Naive B cell (primary cell): ENCODE measurements at regions not wholly inside any gene's neighbourhood (a gene's known extent, or its start where the extent isn't known, plus 50 kb on each side); places are given as distances from the start of the nearest gene placed in this dataset.

ENCODE experiments used
- ATAC-seq, 2 donors: fragments of 150-1000 bp; cut with Tn5 transposase; 2 replicates each; pipeline ENCODE4 v1.10.0; 2021; ENCODE audit warnings: low read depth in 2 of 2, mild to moderate bottlenecking in 2 of 2, moderate library complexity in 2 of 2
- DNase-seq: peaks from one replicate; pipeline ENCODE4 v3.0.0; 2022
- H3K27ac Mint-ChIP-seq, 6 donors: one replicate each; pipeline ENCODE4 v1.8.0; 2020 to 2022; ENCODE audit warnings: mild to moderate bottlenecking in 6 of 6, mixed read lengths in 6 of 6, moderate library complexity in 5 of 6, inconsistent platforms in 2 of 6
- H3K27me3 Mint-ChIP-seq, 3 donors: one replicate each; pipeline ENCODE4 v1.8.0; 2021 to 2022; ENCODE audit warnings: mixed read lengths in 3 of 3, mild to moderate bottlenecking in 1 of 3
- H3K36me3 Mint-ChIP-seq, 2 donors: one replicate each; pipeline ENCODE4 v1.8.0; 2020 to 2022; ENCODE audit warnings: mixed read lengths in 2 of 2, inconsistent platforms in 1 of 2, mild to moderate bottlenecking in 1 of 2
- H3K4me1 Mint-ChIP-seq, 3 donors: one replicate each; pipeline ENCODE4 v1.8.0; 2020 to 2022; ENCODE audit warnings: mixed read lengths in 3 of 3, inconsistent platforms in 1 of 3, mild to moderate bottlenecking in 1 of 3, moderate library complexity in 1 of 3
- H3K4me3 Mint-ChIP-seq, 8 donors: one replicate each; pipeline ENCODE4 v1.8.0; 2020 to 2022; ENCODE audit warnings: mild to moderate bottlenecking in 8 of 8, mixed read lengths in 8 of 8, moderate library complexity in 8 of 8, inconsistent platforms in 2 of 8
- H3K9me3 Mint-ChIP-seq, 7 donors: one replicate each; pipeline ENCODE4 v1.8.0; 2020 to 2022; ENCODE audit warnings: mixed read lengths in 7 of 7, mild to moderate bottlenecking in 5 of 7, inconsistent platforms in 2 of 7, moderate library complexity in 1 of 7

GRCh38 chr4:27913738-27914137, 1053.1 kb downstream of the STIM2 start:
- Mint-ChIP-seq H3K9me3 (peaks cover 0 to 9% (median 0%) of the 10 kb centered on the region in 7 donors), H3K36me3 (no peaks in the 10 kb centered on the region), H3K4me3 (no peak overlapping the region), H3K27me3 (no peaks in the 10 kb centered on the region), H3K4me1 (no peaks in the 10 kb centered on the region), H3K27ac (no peak overlapping the region)
- DNase-seq (no peak), ATAC-seq (no peak)

GRCh38 chr4:27915822-27916221, 1055.2 kb downstream of the STIM2 start:
- H3K4me3 Mint-ChIP-seq: no peak overlapping the region
- DNase-seq: no peak
- no peaks in the 10 kb centered on the region for H3K4me1 Mint-ChIP-seq
- no peaks in the 10 kb centered on the region for H3K27me3 Mint-ChIP-seq
- peaks cover 0 to 9% (median 0%) of the 10 kb centered on the region in 7 donors for H3K9me3 Mint-ChIP-seq
- H3K27ac Mint-ChIP-seq: no peak overlapping the region
- ATAC-seq: no peak
- no peaks in the 10 kb centered on the region for H3K36me3 Mint-ChIP-seq

- no peaks in the 10 kb centered on the region for H3K27me3 Mint-ChIP-seq
- H3K9me3 Mint-ChIP-seq: peaks cover 0 to 9% (median 0%) of the 10 kb centered on the region in 7 donors
- no peak for DNase-seq
- ATAC-seq: no peak
- H3K36me3 Mint-ChIP-seq: no peaks in the 10 kb centered on the region
- no peak overlapping the region for H3K4me3 Mint-ChIP-seq
- H3K27ac Mint-ChIP-seq: no peak overlapping the region
- H3K4me1 Mint-ChIP-seq: no peaks in the 10 kb centered on the region
Measured at GRCh38 chr4:27916452-27917184, 1056.0 kb downstream of the STIM2 start.

GRCh38 chr4:27917381-27917780, 1056.7 kb downstream of the STIM2 start:
- H3K9me3 Mint-ChIP-seq: peaks cover 0 to 9% (median 0%) of the 10 kb centered on the region in 7 donors
- no peaks in the 10 kb centered on the region for H3K4me1 Mint-ChIP-seq
- no peaks in the 10 kb centered on the region for H3K36me3 Mint-ChIP-seq
- H3K27ac Mint-ChIP-seq: no peak overlapping the region
- no peak overlapping the region for H3K4me3 Mint-ChIP-seq
- no peaks in the 10 kb centered on the region for H3K27me3 Mint-ChIP-seq
- ATAC-seq (no peak), DNase-seq (no peak)

GRCh38 chr4:27921231-27921630, 1060.6 kb downstream of the STIM2 start:
- Mint-ChIP-seq H3K4me1 (no peaks in the 10 kb centered on the region), H3K27ac (no peak overlapping the region), H3K9me3 (peaks cover 0 to 10% (median 0%) of the 10 kb centered on the region in 7 donors), H3K4me3 (no peak overlapping the region), H3K27me3 (no peaks in the 10 kb centered on the region), H3K36me3 (no peaks in the 10 kb centered on the region)
- DNase-seq: no peak
- ATAC-seq: no peak

- no peaks in the 10 kb centered on the region for H3K4me1 Mint-ChIP-seq
- H3K36me3 Mint-ChIP-seq: no peaks in the 10 kb centered on the region
- no peak overlapping the region for H3K4me3 Mint-ChIP-seq
- H3K9me3 Mint-ChIP-seq: peaks cover 0 to 4% (median 0%) of the 10 kb centered on the region in 7 donors
- DNase-seq (no peak), ATAC-seq (no peak)
- no peak overlapping the region for H3K27ac Mint-ChIP-seq
- H3K27me3 Mint-ChIP-seq: no peaks in the 10 kb centered on the region
Measured at GRCh38 chr4:27928761-27929540, 1068.3 kb downstream of the STIM2 start.

- no peak overlapping the region for H3K4me3 Mint-ChIP-seq
- ATAC-seq: no peak
- peaks cover 0 to 4% (median 0%) of the 10 kb centered on the region in 7 donors for H3K9me3 Mint-ChIP-seq
- no peaks in the 10 kb centered on the region for H3K27me3 Mint-ChIP-seq
- H3K36me3 Mint-ChIP-seq: no peaks in the 10 kb centered on the region
- no peak for DNase-seq
- no peak overlapping the region for H3K27ac Mint-ChIP-seq
- no peaks in the 10 kb centered on the region for H3K4me1 Mint-ChIP-seq
Measured at GRCh38 chr4:27930291-27930690, 1069.7 kb downstream of the STIM2 start.

GRCh38 chr4:27930976-27931375, 1070.3 kb downstream of the STIM2 start:
- peaks cover 0 to 4% (median 0%) of the 10 kb centered on the region in 7 donors for H3K9me3 Mint-ChIP-seq
- no peaks in the 10 kb centered on the region for H3K27me3 Mint-ChIP-seq
- no peaks in the 10 kb centered on the region for H3K36me3 Mint-ChIP-seq
- no peak overlapping the region for H3K27ac Mint-ChIP-seq
- H3K4me3 Mint-ChIP-seq: no peak overlapping the region
- no peaks in the 10 kb centered on the region for H3K4me1 Mint-ChIP-seq
- no peak for DNase-seq
- ATAC-seq: no peak

GRCh38 chr4:27931584-27931983, 1070.9 kb downstream of the STIM2 start:
- Mint-ChIP-seq H3K27me3 (no peaks in the 10 kb centered on the region), H3K4me3 (no peak overlapping the region), H3K27ac (no peak overlapping the region), H3K9me3 (peaks cover 0 to 2% (median 0%) of the 10 kb centered on the region in 7 donors), H3K4me1 (no peaks in the 10 kb centered on the region), H3K36me3 (no peaks in the 10 kb centered on the region)
- ATAC-seq (no peak), DNase-seq (no peak)

- DNase-seq (no peak), ATAC-seq (no peak)
- H3K4me1 Mint-ChIP-seq: no peaks in the 10 kb centered on the region
Measured at GRCh38 chr4:27934871-27935270, 1074.2 kb downstream of the STIM2 start.

GRCh38 chr4:27946799-27947198, 1086.2 kb downstream of the STIM2 start:
- ATAC-seq (no peak), DNase-seq (no peak)
- no peak overlapping the region for H3K4me3 Mint-ChIP-seq
- H3K27me3 Mint-ChIP-seq: no peaks in the 10 kb centered on the region
- H3K9me3 Mint-ChIP-seq: peaks cover 0 to 7% (median 0%) of the 10 kb centered on the region in 7 donors
- H3K36me3 Mint-ChIP-seq: no peaks in the 10 kb centered on the region
- no peaks in the 10 kb centered on the region for H3K4me1 Mint-ChIP-seq
- no peak overlapping the region for H3K27ac Mint-ChIP-seq

More at GRCh38 chr4:27934871-27935270, 1074.2 kb downstream of the STIM2 start:
- Mint-ChIP-seq H3K4me3 (no peak overlapping the region), H3K27ac (no peak overlapping the region), H3K27me3 (no peaks in the 10 kb centered on the region), H3K36me3 (no peaks in the 10 kb centered on the region), H3K9me3 (peaks cover 0 to 2% (median 0%) of the 10 kb centered on the region in 7 donors)

- no peaks in the 10 kb centered on the region for H3K27me3 Mint-ChIP-seq
- H3K36me3 Mint-ChIP-seq: no peaks in the 10 kb centered on the region
- H3K4me1 Mint-ChIP-seq: no peaks in the 10 kb centered on the region
- H3K27ac Mint-ChIP-seq: no peak overlapping the region
- H3K9me3 Mint-ChIP-seq: peaks cover 0 to 7% (median 0%) of the 10 kb centered on the region in 7 donors
- DNase-seq: no peak
- no peak overlapping the region for H3K4me3 Mint-ChIP-seq
- no peak for ATAC-seq
Measured at GRCh38 chr4:27947302-27947701, 1086.7 kb downstream of the STIM2 start.

- Mint-ChIP-seq H3K4me3 (no peak overlapping the region), H3K36me3 (no peaks in the 10 kb centered on the region), H3K27me3 (no peaks in the 10 kb centered on the region), H3K9me3 (peaks cover 0 to 4% (median 0%) of the 10 kb centered on the region in 7 donors), H3K27ac (no peak overlapping the region), H3K4me1 (no peaks in the 10 kb centered on the region)
- no peak for ATAC-seq
- DNase-seq: no peak
Measured at GRCh38 chr4:27964095-27964494, 1103.5 kb downstream of the STIM2 start.

GRCh38 chr4:27966664-27967063, 1106.0 kb downstream of the STIM2 start:
- Mint-ChIP-seq H3K4me3 (no peak overlapping the region), H3K36me3 (no peaks in the 10 kb centered on the region), H3K9me3 (peaks cover 0 to 5% (median 0%) of the 10 kb centered on the region in 7 donors), H3K27ac (no peak overlapping the region), H3K27me3 (no peaks in the 10 kb centered on the region), H3K4me1 (no peaks in the 10 kb centered on the region)
- no peak for ATAC-seq
- no peak for DNase-seq
